ENCODE measurements at regions not wholly inside any gene's neighbourhood (a gene's known extent, or its start where the extent isn't known, plus 50 kb on each side); places are given as distances from the start of the nearest gene placed in this dataset.

- no peak for TF ChIP-seq CTCF (IDR thresholded peaks at IDR 0.05)
- TF ChIP-seq POLR2A (IDR thresholded peaks at IDR 0.05): no peak
Measured at GRCh38 chr19:31167690-31168089, 181.5 kb downstream of the TSHZ3 start.

Data from body of pancreas (tissue), 4 donors.